WTC11 (cell line): ENCODE measurements at regions not wholly inside any gene's neighbourhood (a gene's known extent, or its start where the extent isn't known, plus 50 kb on each side); places are given as distances from the start of the nearest gene placed in this dataset.

Experiments
- FOXK1 ChIP-seq: sonication (generic); formaldehyde crosslinking; IDR thresholded peaks from 2 replicates; pipeline ENCODE4 v1.8.0; 2022; ENCODE audit warnings: mild to moderate bottlenecking, moderate library complexity, missing genetic modification reagents
- GABPB1 ChIP-seq: sonication (generic); formaldehyde crosslinking; IDR thresholded peaks from 2 replicates; pipeline ENCODE4 v1.8.1; 2023; ENCODE audit warnings: mild to moderate bottlenecking, missing genetic modification reagents
- NFATC4 ChIP-seq: fragments of 250-450 bp; sonication (Bioruptor Pico); IDR thresholded peaks from 2 replicates; pipeline ENCODE4 v1.9.0; 2021; ENCODE audit warnings: mild to moderate bottlenecking
- NR2C2 ChIP-seq: sonication (generic); formaldehyde crosslinking; IDR thresholded peaks from 2 replicates; pipeline ENCODE4 v1.8.0; 2022; ENCODE audit warnings: mild to moderate bottlenecking, missing genetic modification reagents
- NR3C1 ChIP-seq: sonication (generic); formaldehyde crosslinking; conservative IDR thresholded peaks from 2 replicates; pipeline ENCODE4 v1.8.1; 2023; ENCODE audit warnings: low read depth, mild to moderate bottlenecking, missing genetic modification reagents
- SP1 ChIP-seq: sonication (generic); formaldehyde crosslinking; conservative IDR thresholded peaks from 2 replicates; pipeline ENCODE4 v1.8.1; 2022; ENCODE audit warnings: missing genetic modification reagents
- TF ChIP-seq, protein P1 (sequence below): fragments of 200-600 bp; IDR thresholded peaks from 2 replicates; pipeline ENCODE4 v1.8.0; 2022; ENCODE audit warnings: antibody characterized with exemption
- TF ChIP-seq, protein P2 (sequence below): sonication (generic); formaldehyde crosslinking; IDR thresholded peaks from 2 replicates; pipeline ENCODE4 v1.8.0; 2022; ENCODE audit warnings: mild to moderate bottlenecking, missing genetic modification reagents
- TF ChIP-seq, protein P3 (sequence below): sonication (generic); formaldehyde crosslinking; IDR thresholded peaks from 2 replicates; pipeline ENCODE4 v1.8.0; 2022; ENCODE audit warnings: mild to moderate bottlenecking, missing genetic modification reagents
- TF ChIP-seq, protein P4 (sequence below): sonication (generic); formaldehyde crosslinking; IDR thresholded peaks from 2 replicates; pipeline ENCODE4 v1.8.1; 2022; ENCODE audit warnings: missing genetic modification reagents, borderline replicate concordance
- TF ChIP-seq, protein P5 (sequence below): sonication (generic); formaldehyde crosslinking; IDR thresholded peaks from 2 replicates; pipeline ENCODE4 v1.8.1; 2022; ENCODE audit warnings: low read depth, missing genetic modification reagents, borderline replicate concordance
- TF ChIP-seq, protein P6 (sequence below): sonication (generic); formaldehyde crosslinking; IDR thresholded peaks from 2 replicates; pipeline ENCODE4 v1.8.0; 2022; ENCODE audit warnings: missing genetic modification reagents

DNA sequence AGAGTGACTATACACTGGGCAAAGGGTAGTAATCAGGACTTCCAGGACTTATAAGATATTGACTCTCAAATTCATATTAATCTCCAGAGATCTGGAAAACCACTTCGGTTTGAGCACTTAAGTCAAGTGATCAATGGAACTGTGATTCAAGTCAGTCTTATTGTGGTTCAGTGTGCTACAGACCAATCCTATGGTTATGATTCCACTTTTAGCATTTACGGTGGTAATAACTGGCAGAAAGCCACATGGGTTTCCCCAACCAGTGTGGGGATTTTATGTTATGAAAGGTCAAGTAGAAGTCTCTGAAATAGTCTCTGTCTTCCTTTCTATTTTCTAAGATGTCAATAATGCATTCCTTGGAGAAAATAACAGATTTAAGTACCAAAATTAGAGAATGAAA, 151.3 kb upstream of the NEGR1 start:
- TF ChIP-seq SP1 (CRISPR knock-in tag) (no peak), FOXK1 (CRISPR knock-in tag) (no peak), GABPB1 (CRISPR knock-in tag) (no peak), NR3C1 (CRISPR knock-in tag) (no peak), NFATC4 (CRISPR knock-in tag) (no peak), NR2C2 (CRISPR knock-in tag) (no peak)
- TF ChIP-seq, protein P1, sequence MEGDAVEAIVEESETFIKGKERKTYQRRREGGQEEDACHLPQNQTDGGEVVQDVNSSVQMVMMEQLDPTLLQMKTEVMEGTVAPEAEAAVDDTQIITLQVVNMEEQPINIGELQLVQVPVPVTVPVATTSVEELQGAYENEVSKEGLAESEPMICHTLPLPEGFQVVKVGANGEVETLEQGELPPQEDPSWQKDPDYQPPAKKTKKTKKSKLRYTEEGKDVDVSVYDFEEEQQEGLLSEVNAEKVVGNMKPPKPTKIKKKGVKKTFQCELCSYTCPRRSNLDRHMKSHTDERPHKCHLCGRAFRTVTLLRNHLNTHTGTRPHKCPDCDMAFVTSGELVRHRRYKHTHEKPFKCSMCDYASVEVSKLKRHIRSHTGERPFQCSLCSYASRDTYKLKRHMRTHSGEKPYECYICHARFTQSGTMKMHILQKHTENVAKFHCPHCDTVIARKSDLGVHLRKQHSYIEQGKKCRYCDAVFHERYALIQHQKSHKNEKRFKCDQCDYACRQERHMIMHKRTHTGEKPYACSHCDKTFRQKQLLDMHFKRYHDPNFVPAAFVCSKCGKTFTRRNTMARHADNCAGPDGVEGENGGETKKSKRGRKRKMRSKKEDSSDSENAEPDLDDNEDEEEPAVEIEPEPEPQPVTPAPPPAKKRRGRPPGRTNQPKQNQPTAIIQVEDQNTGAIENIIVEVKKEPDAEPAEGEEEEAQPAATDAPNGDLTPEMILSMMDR: no peak
- TF ChIP-seq, protein P2, sequence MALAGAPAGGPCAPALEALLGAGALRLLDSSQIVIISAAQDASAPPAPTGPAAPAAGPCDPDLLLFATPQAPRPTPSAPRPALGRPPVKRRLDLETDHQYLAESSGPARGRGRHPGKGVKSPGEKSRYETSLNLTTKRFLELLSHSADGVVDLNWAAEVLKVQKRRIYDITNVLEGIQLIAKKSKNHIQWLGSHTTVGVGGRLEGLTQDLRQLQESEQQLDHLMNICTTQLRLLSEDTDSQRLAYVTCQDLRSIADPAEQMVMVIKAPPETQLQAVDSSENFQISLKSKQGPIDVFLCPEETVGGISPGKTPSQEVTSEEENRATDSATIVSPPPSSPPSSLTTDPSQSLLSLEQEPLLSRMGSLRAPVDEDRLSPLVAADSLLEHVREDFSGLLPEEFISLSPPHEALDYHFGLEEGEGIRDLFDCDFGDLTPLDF (CRISPR knock-in tag): no peak
- TF ChIP-seq, protein P3, sequence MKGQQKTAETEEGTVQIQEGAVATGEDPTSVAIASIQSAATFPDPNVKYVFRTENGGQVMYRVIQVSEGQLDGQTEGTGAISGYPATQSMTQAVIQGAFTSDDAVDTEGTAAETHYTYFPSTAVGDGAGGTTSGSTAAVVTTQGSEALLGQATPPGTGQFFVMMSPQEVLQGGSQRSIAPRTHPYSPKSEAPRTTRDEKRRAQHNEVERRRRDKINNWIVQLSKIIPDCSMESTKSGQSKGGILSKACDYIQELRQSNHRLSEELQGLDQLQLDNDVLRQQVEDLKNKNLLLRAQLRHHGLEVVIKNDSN (CRISPR knock-in tag): no peak
- TF ChIP-seq, protein P4, sequence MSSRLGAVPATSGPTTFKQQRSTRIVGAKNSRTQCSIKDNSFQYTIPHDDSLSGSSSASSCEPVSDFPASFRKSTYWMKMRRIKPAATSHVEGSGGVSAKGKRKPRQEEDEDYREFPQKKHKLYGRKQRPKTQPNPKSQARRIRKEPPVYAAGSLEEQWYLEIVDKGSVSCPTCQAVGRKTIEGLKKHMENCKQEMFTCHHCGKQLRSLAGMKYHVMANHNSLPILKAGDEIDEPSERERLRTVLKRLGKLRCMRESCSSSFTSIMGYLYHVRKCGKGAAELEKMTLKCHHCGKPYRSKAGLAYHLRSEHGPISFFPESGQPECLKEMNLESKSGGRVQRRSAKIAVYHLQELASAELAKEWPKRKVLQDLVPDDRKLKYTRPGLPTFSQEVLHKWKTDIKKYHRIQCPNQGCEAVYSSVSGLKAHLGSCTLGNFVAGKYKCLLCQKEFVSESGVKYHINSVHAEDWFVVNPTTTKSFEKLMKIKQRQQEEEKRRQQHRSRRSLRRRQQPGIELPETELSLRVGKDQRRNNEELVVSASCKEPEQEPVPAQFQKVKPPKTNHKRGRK: no peak
- TF ChIP-seq, protein P5, sequence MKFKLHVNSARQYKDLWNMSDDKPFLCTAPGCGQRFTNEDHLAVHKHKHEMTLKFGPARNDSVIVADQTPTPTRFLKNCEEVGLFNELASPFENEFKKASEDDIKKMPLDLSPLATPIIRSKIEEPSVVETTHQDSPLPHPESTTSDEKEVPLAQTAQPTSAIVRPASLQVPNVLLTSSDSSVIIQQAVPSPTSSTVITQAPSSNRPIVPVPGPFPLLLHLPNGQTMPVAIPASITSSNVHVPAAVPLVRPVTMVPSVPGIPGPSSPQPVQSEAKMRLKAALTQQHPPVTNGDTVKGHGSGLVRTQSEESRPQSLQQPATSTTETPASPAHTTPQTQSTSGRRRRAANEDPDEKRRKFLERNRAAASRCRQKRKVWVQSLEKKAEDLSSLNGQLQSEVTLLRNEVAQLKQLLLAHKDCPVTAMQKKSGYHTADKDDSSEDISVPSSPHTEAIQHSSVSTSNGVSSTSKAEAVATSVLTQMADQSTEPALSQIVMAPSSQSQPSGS (CRISPR knock-in tag): no peak
- TF ChIP-seq, protein P6, sequence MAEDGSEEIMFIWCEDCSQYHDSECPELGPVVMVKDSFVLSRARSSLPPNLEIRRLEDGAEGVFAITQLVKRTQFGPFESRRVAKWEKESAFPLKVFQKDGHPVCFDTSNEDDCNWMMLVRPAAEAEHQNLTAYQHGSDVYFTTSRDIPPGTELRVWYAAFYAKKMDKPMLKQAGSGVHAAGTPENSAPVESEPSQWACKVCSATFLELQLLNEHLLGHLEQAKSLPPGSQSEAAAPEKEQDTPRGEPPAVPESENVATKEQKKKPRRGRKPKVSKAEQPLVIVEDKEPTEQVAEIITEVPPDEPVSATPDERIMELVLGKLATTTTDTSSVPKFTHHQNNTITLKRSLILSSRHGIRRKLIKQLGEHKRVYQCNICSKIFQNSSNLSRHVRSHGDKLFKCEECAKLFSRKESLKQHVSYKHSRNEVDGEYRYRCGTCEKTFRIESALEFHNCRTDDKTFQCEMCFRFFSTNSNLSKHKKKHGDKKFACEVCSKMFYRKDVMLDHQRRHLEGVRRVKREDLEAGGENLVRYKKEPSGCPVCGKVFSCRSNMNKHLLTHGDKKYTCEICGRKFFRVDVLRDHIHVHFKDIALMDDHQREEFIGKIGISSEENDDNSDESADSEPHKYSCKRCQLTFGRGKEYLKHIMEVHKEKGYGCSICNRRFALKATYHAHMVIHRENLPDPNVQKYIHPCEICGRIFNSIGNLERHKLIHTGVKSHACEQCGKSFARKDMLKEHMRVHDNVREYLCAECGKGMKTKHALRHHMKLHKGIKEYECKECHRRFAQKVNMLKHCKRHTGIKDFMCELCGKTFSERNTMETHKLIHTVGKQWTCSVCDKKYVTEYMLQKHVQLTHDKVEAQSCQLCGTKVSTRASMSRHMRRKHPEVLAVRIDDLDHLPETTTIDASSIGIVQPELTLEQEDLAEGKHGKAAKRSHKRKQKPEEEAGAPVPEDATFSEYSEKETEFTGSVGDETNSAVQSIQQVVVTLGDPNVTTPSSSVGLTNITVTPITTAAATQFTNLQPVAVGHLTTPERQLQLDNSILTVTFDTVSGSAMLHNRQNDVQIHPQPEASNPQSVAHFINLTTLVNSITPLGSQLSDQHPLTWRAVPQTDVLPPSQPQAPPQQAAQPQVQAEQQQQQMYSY (CRISPR knock-in tag): no peak
